Kidney tubule cell (primary cell): ENCODE measurements at regions not wholly inside any gene's neighbourhood (a gene's known extent, or its start where the extent isn't known, plus 50 kb on each side); places are given as distances from the start of the nearest gene placed in this dataset.

Source experiments
- DNase-seq: peaks from one replicate; pipeline ENCODE4 v3.0.0-alpha.2; 2018; ENCODE audit warnings: low spot score

- no peak for DNase-seq
Measured at GRCh38 chr6:167643223-167643622, 183.5 kb upstream of the AFDN start.

- no peak for DNase-seq
Measured at GRCh38 chr6:167643716-167644115, 183.0 kb upstream of the AFDN start.

- no peak for DNase-seq
Measured at GRCh38 chr6:167644412-167645132, 182.1 kb upstream of the AFDN start.

GRCh38 chr6:167645368-167645767, 181.3 kb upstream of the AFDN start:
- DNase-seq: no peak

- peak; percentile 25 for DNase-seq
Measured at GRCh38 chr6:167647306-167647705, 179.4 kb upstream of the AFDN start.

GRCh38 chr6:167647737-167648470, 178.8 kb upstream of the AFDN start:
- DNase-seq: no peak

- DNase-seq: no peak
Measured at GRCh38 chr6:167648501-167649278, 178.0 kb upstream of the AFDN start.

- no peak for DNase-seq
Measured at GRCh38 chr6:167649476-167649875, 177.2 kb upstream of the AFDN start.

- DNase-seq: no peak
Measured at GRCh38 chr6:167650730-167651317, 175.9 kb upstream of the AFDN start.

- no peak for DNase-seq
Measured at GRCh38 chr6:167651318-167652041, 175.2 kb upstream of the AFDN start.

- no peak for DNase-seq
Measured at GRCh38 chr6:167652042-167652700, 174.5 kb upstream of the AFDN start.

GRCh38 chr6:167652701-167653095, 174.0 kb upstream of the AFDN start:
- no peak for DNase-seq

GRCh38 chr6:167653561-167653960, 173.2 kb upstream of the AFDN start:
- DNase-seq: no peak

GRCh38 chr6:167654389-167654788, 172.3 kb upstream of the AFDN start:
- DNase-seq: no peak

GRCh38 chr6:167655174-167655821, 171.4 kb upstream of the AFDN start:
- DNase-seq: no peak

GRCh38 chr6:167658106-167658505, 168.6 kb upstream of the AFDN start:
- DNase-seq: no peak

GRCh38 chr6:167659046-167659445, 167.7 kb upstream of the AFDN start:
- no peak for DNase-seq

GRCh38 chr6:167660424-167660823, 166.3 kb upstream of the AFDN start:
- DNase-seq: no peak

GRCh38 chr6:167660944-167661551, 165.7 kb upstream of the AFDN start:
- DNase-seq: peak; percentile 62

- peak; percentile 45 for DNase-seq
Measured at GRCh38 chr6:167661552-167662044, 165.1 kb upstream of the AFDN start.
